WTC11 (cell line): ENCODE measurements at regions not wholly inside any gene's neighbourhood (a gene's known extent, or its start where the extent isn't known, plus 50 kb on each side); places are given as distances from the start of the nearest gene placed in this dataset.

ENCODE experiments used
- CREB1 ChIP-seq: sonication (generic); formaldehyde crosslinking; IDR thresholded peaks from 2 replicates; pipeline ENCODE4 v1.8.0; 2023; ENCODE audit warnings: mild to moderate bottlenecking, missing genetic modification reagents
- CTCF ChIP-seq: fragments of 200-600 bp; IDR thresholded peaks from 2 replicates; pipeline ENCODE4 v1.8.0; 2022; ENCODE audit warnings: antibody characterized with exemption
- GTF2I ChIP-seq: fragments of 250-450 bp; sonication (Bioruptor Pico); conservative IDR thresholded peaks from 2 replicates; pipeline ENCODE4 v1.4.0; 2021; ENCODE audit warnings: mild to moderate bottlenecking
- IRF1 ChIP-seq: sonication (generic); formaldehyde crosslinking; IDR thresholded peaks from 2 replicates; pipeline ENCODE4 v1.8.0; 2023; ENCODE audit warnings: missing genetic modification reagents
- MLX ChIP-seq: sonication (generic); formaldehyde crosslinking; IDR thresholded peaks from 2 replicates; pipeline ENCODE4 v1.8.1; 2023; ENCODE audit warnings: mild to moderate bottlenecking, missing genetic modification reagents, moderate library complexity
- MYBL2 ChIP-seq: sonication (generic); formaldehyde crosslinking; IDR thresholded peaks from 2 replicates; pipeline ENCODE4 v1.8.1; 2023; ENCODE audit warnings: mild to moderate bottlenecking, moderate library complexity, missing genetic modification reagents
- NFE2L1 ChIP-seq: sonication (generic); formaldehyde crosslinking; IDR thresholded peaks from 2 replicates; pipeline ENCODE4 v1.8.1; 2023; ENCODE audit warnings: missing genetic modification reagents
- SMAD3 ChIP-seq: sonication (generic); formaldehyde crosslinking; IDR thresholded peaks from 2 replicates; pipeline ENCODE4 v1.8.0; 2022; ENCODE audit warnings: missing genetic modification reagents, mild to moderate bottlenecking, borderline replicate concordance
- SP1 ChIP-seq: sonication (generic); formaldehyde crosslinking; conservative IDR thresholded peaks from 2 replicates; pipeline ENCODE4 v1.8.1; 2022; ENCODE audit warnings: missing genetic modification reagents
- STAT6 ChIP-seq: sonication (generic); formaldehyde crosslinking; conservative IDR thresholded peaks from 2 replicates; pipeline ENCODE4 v1.8.1; 2023; ENCODE audit warnings: mild to moderate bottlenecking, low read depth, missing genetic modification reagents, moderate library complexity

GRCh38 chr22:48605125-48605524 is 1222.5 kb downstream of the BRD1 start:
- TF ChIP-seq CTCF = no peak
- no peak for TF ChIP-seq CREB1
- no peak for TF ChIP-seq SMAD3 (CRISPR knock-in tag)
- no peak for TF ChIP-seq STAT6 (CRISPR knock-in tag)
- TF ChIP-seq IRF1 (CRISPR knock-in tag) = no peak
- no peak for TF ChIP-seq NFE2L1 (CRISPR knock-in tag)
- no peak for TF ChIP-seq GTF2I (CRISPR knock-in tag)
- TF ChIP-seq MLX (CRISPR knock-in tag) = no peak
- no peak for TF ChIP-seq SP1 (CRISPR knock-in tag)
- no peak for TF ChIP-seq MYBL2
